ENCODE measurements at regions not wholly inside any gene's neighbourhood (a gene's known extent, or its start where the extent isn't known, plus 50 kb on each side); places are given as distances from the start of the nearest gene placed in this dataset.

DNA sequence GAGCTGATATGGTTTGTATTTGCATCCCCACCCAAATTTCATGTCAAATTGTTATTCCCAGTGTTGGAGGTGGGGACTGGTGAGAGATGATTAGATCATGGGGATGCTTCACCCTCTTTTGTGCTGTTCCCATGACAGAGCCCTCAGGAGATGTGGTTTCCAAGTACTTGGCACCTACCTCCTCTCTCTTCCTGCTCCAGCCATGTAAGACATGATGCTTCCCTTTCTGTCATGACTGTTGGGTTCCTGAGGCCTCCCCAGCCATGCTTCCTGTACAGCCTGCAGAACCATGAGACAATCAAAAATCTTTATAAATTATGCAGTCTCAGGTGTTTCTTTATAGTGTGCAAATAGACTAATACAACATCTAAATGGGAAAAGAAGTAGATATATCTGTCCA lies 754.5 kb downstream of the TMEM121 start:
- Histone ChIP-seq H3K36me3 (no peaks in the 10 kb centered on the region), H3K27ac (no peak overlapping the region), H3K27me3 (peaks cover 7% of the 10 kb centered on the region), H3K4me1 (no peaks in the 10 kb centered on the region), H3K9me3 (no peaks in the 10 kb centered on the region), H3K4me3 (no peak overlapping the region)
- intact Hi-C loops (cut with DNase I; ENCODE audit: low total_unique reads): no loop called here
- DNase-seq: no peak
- TF ChIP-seq, protein P1, sequence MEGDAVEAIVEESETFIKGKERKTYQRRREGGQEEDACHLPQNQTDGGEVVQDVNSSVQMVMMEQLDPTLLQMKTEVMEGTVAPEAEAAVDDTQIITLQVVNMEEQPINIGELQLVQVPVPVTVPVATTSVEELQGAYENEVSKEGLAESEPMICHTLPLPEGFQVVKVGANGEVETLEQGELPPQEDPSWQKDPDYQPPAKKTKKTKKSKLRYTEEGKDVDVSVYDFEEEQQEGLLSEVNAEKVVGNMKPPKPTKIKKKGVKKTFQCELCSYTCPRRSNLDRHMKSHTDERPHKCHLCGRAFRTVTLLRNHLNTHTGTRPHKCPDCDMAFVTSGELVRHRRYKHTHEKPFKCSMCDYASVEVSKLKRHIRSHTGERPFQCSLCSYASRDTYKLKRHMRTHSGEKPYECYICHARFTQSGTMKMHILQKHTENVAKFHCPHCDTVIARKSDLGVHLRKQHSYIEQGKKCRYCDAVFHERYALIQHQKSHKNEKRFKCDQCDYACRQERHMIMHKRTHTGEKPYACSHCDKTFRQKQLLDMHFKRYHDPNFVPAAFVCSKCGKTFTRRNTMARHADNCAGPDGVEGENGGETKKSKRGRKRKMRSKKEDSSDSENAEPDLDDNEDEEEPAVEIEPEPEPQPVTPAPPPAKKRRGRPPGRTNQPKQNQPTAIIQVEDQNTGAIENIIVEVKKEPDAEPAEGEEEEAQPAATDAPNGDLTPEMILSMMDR (IDR thresholded peaks at IDR 0.05): no peak
- TF ChIP-seq EP300 (IDR thresholded peaks at IDR 0.05; ENCODE audit: low read depth) (no peak), POLR2AphosphoS5 (IDR thresholded peaks at IDR 0.05) (no peak), POLR2A (IDR thresholded peaks at IDR 0.05) (no peak)
- in situ Hi-C loops (cut with MboI; ENCODE audit: low pct_ligation_motif_present in 1 of 4, low pct_unique_long_range_greater_than_20kb in 1 of 4, low sequenced_read_pairs in 3 of 4): no loop called here

DNA sequence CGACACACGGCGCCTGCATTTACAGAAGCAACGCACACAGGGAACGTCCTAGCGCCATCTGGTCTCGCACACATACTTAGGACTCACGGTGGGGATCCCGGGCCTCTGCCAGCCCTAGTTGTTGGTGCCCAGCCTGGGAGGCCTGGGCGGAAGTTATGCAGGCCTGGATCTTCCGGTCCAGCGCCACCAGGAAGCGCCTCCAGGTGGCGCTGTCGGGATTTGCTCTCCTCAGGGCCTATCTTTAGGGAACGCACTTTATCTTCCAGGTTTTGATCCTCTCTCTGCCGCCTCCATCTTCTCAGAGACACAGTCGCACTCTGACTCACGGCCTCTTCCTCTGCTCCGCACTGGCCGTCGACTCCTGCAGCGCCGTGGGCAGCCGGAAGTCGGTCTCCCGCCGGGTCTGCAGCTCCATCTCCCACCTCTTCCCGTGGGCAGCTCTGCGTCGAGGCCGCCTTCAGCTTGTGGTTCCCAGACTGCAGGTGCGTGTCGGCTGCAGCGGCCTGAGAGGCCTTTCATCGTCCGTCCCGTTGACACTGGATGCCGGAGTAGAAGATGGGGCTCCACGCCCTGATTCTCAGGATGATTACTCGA lies 760.4 kb downstream of the TMEM121 start:
- 84 to 90% methylated on average over 9 to 40 of the region's 41 CpGs for WGBS, 2 donors (ENCODE audit: low coverage in 1 of 2)
- in situ Hi-C loops (cut with MboI; ENCODE audit: low pct_ligation_motif_present in 1 of 4, low pct_unique_long_range_greater_than_20kb in 1 of 4, low sequenced_read_pairs in 3 of 4): no loop called here
- no peak for TF ChIP-seq POLR2AphosphoS5 (IDR thresholded peaks at IDR 0.05)
- TF ChIP-seq, protein P1 (IDR thresholded peaks at IDR 0.05): peak in 1 of 5 experiments; percentile 14

DNA sequence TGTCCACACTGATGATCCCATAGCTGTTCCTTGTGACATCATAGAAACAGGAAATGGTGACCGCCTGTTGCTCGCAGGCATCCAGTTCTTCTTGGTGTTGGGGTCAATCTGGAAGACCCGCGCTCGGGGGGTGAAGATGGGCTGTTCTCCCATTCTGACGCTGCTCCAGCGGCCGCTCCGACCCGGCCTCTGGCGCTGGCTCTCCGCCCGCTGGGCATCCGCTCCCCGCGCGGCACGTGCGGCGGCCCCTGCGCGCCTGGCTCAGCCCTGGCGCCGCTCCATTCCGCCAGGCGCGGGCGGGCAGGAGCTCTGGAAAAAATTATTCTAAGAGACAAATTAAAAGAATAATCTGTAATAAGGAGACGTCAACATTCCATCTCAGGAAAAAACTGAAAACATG lies 761.1 kb downstream of the TMEM121 start:
- Histone ChIP-seq H3K4me1 (no peaks in the 10 kb centered on the region), H3K9me3 (no peaks in the 10 kb centered on the region), H3K36me3 (no peaks in the 10 kb centered on the region), H3K27ac (no peak overlapping the region), H3K27me3 (no peaks in the 10 kb centered on the region), H3K4me3 (no peak overlapping the region)
- no peak for TF ChIP-seq POLR2A (IDR thresholded peaks at IDR 0.05)
- TF ChIP-seq, protein P1 (IDR thresholded peaks at IDR 0.05): no peak
- TF ChIP-seq EP300 (IDR thresholded peaks at IDR 0.05; ENCODE audit: low read depth): no peak
- TF ChIP-seq POLR2AphosphoS5 (IDR thresholded peaks at IDR 0.05): no peak
- 93 to 94% methylated on average over 10 to 29 of the region's 29 CpGs for WGBS, 2 donors (ENCODE audit: low coverage in 1 of 2)
- intact Hi-C loops (cut with DNase I; ENCODE audit: low total_unique reads) (no loop called here), in situ Hi-C loops (cut with MboI; ENCODE audit: low pct_ligation_motif_present in 1 of 4, low pct_unique_long_range_greater_than_20kb in 1 of 4, low sequenced_read_pairs in 3 of 4) (no loop called here)
- DNase-seq: no peak

More for the DNA sequence above, 760.4 kb downstream of the TMEM121 start:
- Histone ChIP-seq H3K4me1 (no peaks in the 10 kb centered on the region), H3K9me3 (no peaks in the 10 kb centered on the region), H3K27ac (no peak overlapping the region), H3K4me3 (no peak overlapping the region), H3K27me3 (no peaks in the 10 kb centered on the region), H3K36me3 (no peaks in the 10 kb centered on the region)
- intact Hi-C loops (cut with DNase I; ENCODE audit: low total_unique reads): no loop called here
- DNase-seq: no peak

DNA sequence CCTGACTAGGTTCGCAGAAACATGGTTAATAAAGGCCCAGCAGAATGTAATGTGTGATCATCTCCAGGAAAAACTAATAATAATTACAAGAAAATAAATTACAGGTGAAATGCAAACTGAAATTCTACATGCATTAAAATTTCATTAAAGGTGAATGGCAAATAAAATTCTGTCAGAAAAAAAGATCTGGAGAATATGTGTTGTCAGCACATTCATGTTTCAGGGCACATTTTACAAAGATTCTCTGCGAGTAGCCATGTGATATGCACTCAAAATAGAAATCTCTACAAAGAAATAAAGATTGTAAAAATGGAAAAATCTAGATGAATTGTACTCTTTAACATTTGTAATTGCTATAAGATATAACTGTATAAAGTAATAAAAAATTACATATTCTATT lies 765.2 kb downstream of the TMEM121 start:
- WGBS, 2 donors (ENCODE audit: low coverage in 1 of 2): 70 to 78% methylated on average over 2 of the region's 2 CpGs
- no peak for DNase-seq
- in situ Hi-C loops (cut with MboI; ENCODE audit: low pct_ligation_motif_present in 1 of 4, low pct_unique_long_range_greater_than_20kb in 1 of 4, low sequenced_read_pairs in 3 of 4) (no loop called here), intact Hi-C loops (cut with DNase I; ENCODE audit: low total_unique reads) (no loop called here)
- H3K36me3 ChIP-seq: no peaks in the 10 kb centered on the region
- H3K27ac ChIP-seq: no peak overlapping the region
- H3K4me1 ChIP-seq: no peaks in the 10 kb centered on the region
- H3K9me3 ChIP-seq: no peaks in the 10 kb centered on the region
- no peak overlapping the region for H3K4me3 ChIP-seq
- H3K27me3 ChIP-seq: no peaks in the 10 kb centered on the region
- no peak for TF ChIP-seq POLR2A (IDR thresholded peaks at IDR 0.05)
- no peak for TF ChIP-seq EP300 (IDR thresholded peaks at IDR 0.05; ENCODE audit: low read depth)
- TF ChIP-seq POLR2AphosphoS5 (IDR thresholded peaks at IDR 0.05): no peak
- TF ChIP-seq, protein P1 (IDR thresholded peaks at IDR 0.05): no peak
